SU-DHL-6 (cell line): ENCODE measurements at regions not wholly inside any gene's neighbourhood (a gene's known extent, or its start where the extent isn't known, plus 50 kb on each side); places are given as distances from the start of the nearest gene placed in this dataset.

Experiments
- H2AFZ ChIP-seq: fragments of 200-600 bp; sonication (generic); 2 replicates; pipeline ENCODE4 v1.6.1; 2014; ENCODE audit warnings: low read depth, mild to moderate bottlenecking, moderate library complexity, mixed read lengths, antibody characterized with exemption, low read length; ENCODE audit not compliant: severe bottlenecking
- H3F3A ChIP-seq: fragments of 200-600 bp; shearing (Covaris generic); 2 replicates; pipeline ENCODE4 v1.6.0; 2016; ENCODE audit warnings: antibody characterized with exemption, mild to moderate bottlenecking; ENCODE audit not compliant: insufficient read depth
- H3K27ac ChIP-seq: fragments of 200-600 bp; sonication (generic); 2 replicates; pipeline ENCODE4 v1.5.1; 2016; ENCODE audit warnings: low read depth, mild to moderate bottlenecking, low read length, moderate library complexity, mixed read lengths
- H3K27me3 ChIP-seq: fragments of 200-600 bp; sonication (generic), shearing (Covaris generic); 2 replicates; pipeline ENCODE4 v1.6.0; 2014; ENCODE audit warnings: mild to moderate bottlenecking, low read length
- H3K36me3 ChIP-seq: fragments of 200-600 bp; sonication (generic); 2 replicates; pipeline ENCODE4 v1.6.1; 2014; ENCODE audit warnings: mild to moderate bottlenecking, low read length, mixed read lengths
- H3K4me2 ChIP-seq: fragments of 300-600, 200-600 bp; shearing (Covaris generic), sonication (generic); 2 replicates; pipeline ENCODE4 v1.6.0; 2014; ENCODE audit warnings: low read length, low read depth, mild to moderate bottlenecking; ENCODE audit not compliant: poor library complexity, severe bottlenecking
- H3K4me3 ChIP-seq: fragments of 200-600 bp; sonication (generic); 2 replicates; pipeline ENCODE4 v1.5.1; 2014; ENCODE audit warnings: antibody characterized with exemption, low read length, mild to moderate bottlenecking, mixed read lengths; ENCODE audit not compliant: insufficient read depth, poor library complexity, severe bottlenecking
- H3K79me2 ChIP-seq: fragments of 200-600 bp; sonication (generic); 2 replicates; pipeline ENCODE4 v1.6.1; 2014; ENCODE audit warnings: mild to moderate bottlenecking, low read length, moderate library complexity; ENCODE audit not compliant: insufficient read depth
- H3K9ac ChIP-seq: fragments of 200-600 bp; sonication (generic); 2 replicates; pipeline ENCODE4 v1.7.0; 2014; ENCODE audit warnings: mild to moderate bottlenecking, low read length
- H3K9me2 ChIP-seq: fragments of 200-600 bp; sonication (generic); replicated peaks from 2 replicates; pipeline ENCODE4 v1.6.1; 2014; ENCODE audit warnings: low read length; ENCODE audit not compliant: insufficient read depth
- H3K9me3 ChIP-seq: fragments of 200-600 bp; sonication (generic); 2 replicates; pipeline ENCODE4 v1.6.1; 2014; ENCODE audit warnings: low read length, mixed read lengths; ENCODE audit not compliant: insufficient read depth
- H4K20me1 ChIP-seq: fragments of 200-600 bp; sonication (generic); 2 replicates; pipeline ENCODE4 v1.6.1; 2014; ENCODE audit warnings: low read depth, mild to moderate bottlenecking, antibody characterized with exemption, low read length, moderate library complexity, mixed read lengths
- EZH2phosphoT487 ChIP-seq: fragments of 200-600 bp; sonication (generic), shearing (Covaris generic); conservative IDR thresholded peaks from 2 replicates; pipeline ENCODE4 v1.6.1; 2018; ENCODE audit warnings: mild to moderate bottlenecking, antibody characterized with exemption, low read length, moderate library complexity, mixed read lengths
- TF ChIP-seq, protein P1 (sequence below): fragments of 200-600 bp; sonication (generic); IDR thresholded peaks from one replicate; pipeline ENCODE4 v1.5.1; 2017; ENCODE audit warnings: antibody characterized with exemption, mild to moderate bottlenecking, low read length, moderate library complexity; ENCODE audit not compliant: insufficient read depth, poor library complexity, severe bottlenecking

DNA sequence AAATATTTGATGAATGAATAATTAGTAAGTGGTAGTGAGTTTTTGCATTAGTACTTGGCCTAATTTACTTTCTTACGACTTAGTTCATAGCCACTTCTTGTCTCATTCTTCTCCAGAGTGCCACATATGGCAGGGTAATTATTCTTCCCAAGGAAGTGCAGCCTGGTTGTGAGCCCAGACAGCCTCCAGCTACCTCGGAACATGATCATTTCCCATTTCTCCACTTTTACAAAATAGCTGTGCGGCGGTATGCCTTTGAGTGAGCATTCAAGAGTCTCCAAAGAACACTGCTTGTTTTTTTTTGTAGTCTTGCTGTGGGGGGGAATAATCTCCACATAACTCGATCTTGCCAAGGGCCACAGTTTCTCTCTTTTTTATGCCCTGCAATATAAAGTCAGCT is 765.0 kb downstream of the HDGFL1 start:
- Histone ChIP-seq H3K36me3 (no peaks in the 10 kb centered on the region), H3K9me2 (no peaks in the 10 kb centered on the region), H2AFZ (no peak overlapping the region), H3K4me3 (no peak overlapping the region), H3K9ac (no peak overlapping the region), H3K27ac (no peak overlapping the region), H3F3A (no peaks in the 10 kb centered on the region), H3K79me2 (no peaks in the 10 kb centered on the region), H4K20me1 (no peaks in the 10 kb centered on the region), H3K4me2 (no peak overlapping the region), H3K27me3 (no peaks in the 10 kb centered on the region), H3K9me3 (no peaks in the 10 kb centered on the region)
- TF ChIP-seq EZH2phosphoT487 = no peak
- TF ChIP-seq, protein P1, sequence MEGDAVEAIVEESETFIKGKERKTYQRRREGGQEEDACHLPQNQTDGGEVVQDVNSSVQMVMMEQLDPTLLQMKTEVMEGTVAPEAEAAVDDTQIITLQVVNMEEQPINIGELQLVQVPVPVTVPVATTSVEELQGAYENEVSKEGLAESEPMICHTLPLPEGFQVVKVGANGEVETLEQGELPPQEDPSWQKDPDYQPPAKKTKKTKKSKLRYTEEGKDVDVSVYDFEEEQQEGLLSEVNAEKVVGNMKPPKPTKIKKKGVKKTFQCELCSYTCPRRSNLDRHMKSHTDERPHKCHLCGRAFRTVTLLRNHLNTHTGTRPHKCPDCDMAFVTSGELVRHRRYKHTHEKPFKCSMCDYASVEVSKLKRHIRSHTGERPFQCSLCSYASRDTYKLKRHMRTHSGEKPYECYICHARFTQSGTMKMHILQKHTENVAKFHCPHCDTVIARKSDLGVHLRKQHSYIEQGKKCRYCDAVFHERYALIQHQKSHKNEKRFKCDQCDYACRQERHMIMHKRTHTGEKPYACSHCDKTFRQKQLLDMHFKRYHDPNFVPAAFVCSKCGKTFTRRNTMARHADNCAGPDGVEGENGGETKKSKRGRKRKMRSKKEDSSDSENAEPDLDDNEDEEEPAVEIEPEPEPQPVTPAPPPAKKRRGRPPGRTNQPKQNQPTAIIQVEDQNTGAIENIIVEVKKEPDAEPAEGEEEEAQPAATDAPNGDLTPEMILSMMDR = no peak

DNA sequence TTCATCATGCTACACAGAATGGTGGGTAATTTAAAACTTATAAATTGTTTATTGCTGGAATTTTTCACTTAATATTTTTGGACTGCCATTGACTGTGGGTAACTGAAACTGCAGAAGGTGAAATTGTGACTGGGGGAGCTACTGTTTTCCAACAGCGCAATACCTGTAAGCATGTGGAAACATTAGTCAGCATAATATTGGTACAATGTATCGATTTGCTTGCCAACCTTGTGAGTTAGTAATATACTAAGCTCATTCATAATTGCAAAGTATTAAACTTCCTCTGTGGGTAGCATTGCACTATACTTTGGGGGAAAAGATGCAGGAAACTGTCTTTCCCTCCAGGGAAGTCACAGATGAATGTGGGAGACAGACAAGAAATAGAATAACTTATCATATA is 766.5 kb downstream of the HDGFL1 start:
- H3F3A ChIP-seq = no peaks in the 10 kb centered on the region
- no peaks in the 10 kb centered on the region for H4K20me1 ChIP-seq
- no peaks in the 10 kb centered on the region for H3K9me3 ChIP-seq
- no peak overlapping the region for H3K4me2 ChIP-seq
- no peak overlapping the region for H3K9ac ChIP-seq
- no peaks in the 10 kb centered on the region for H3K36me3 ChIP-seq
- H2AFZ ChIP-seq = no peak overlapping the region
- H3K9me2 ChIP-seq = no peaks in the 10 kb centered on the region
- H3K27ac ChIP-seq = no peak overlapping the region
- H3K27me3 ChIP-seq = no peaks in the 10 kb centered on the region
- no peaks in the 10 kb centered on the region for H3K79me2 ChIP-seq
- TF ChIP-seq, protein P1 = no peak
- no peak for TF ChIP-seq EZH2phosphoT487
- H3K4me3 ChIP-seq = no peak overlapping the region

DNA sequence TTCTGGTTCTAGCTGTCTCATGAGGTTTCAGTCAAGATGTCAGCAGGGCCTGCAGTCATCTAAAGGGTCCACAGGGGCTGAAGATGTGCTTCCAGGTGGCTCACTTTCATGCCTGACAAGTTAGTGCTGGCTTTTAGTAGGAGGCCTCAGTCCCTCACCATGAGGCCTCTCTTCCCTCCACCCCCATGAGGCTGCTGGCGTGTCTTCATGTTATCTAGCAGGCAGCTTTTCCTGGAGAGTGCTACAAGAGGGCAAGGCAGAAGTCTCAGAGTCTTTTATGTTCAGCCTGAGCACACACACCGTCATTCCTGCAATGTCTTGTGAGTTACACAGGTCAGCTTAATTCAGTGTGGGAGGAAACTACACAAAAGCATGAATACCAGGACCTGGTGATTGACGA is 769.9 kb downstream of the HDGFL1 start:
- TF ChIP-seq, protein P1 = no peak
- no peak for TF ChIP-seq EZH2phosphoT487
- H3K4me3 ChIP-seq = no peak overlapping the region

More for the DNA sequence above, 769.9 kb downstream of the HDGFL1 start:
- Histone ChIP-seq H3K9me3 (no peaks in the 10 kb centered on the region), H3K9me2 (no peaks in the 10 kb centered on the region), H3K27me3 (no peaks in the 10 kb centered on the region), H2AFZ (no peak overlapping the region), H3K9ac (no peak overlapping the region), H4K20me1 (no peaks in the 10 kb centered on the region), H3K36me3 (no peaks in the 10 kb centered on the region), H3K4me2 (no peak overlapping the region), H3F3A (no peaks in the 10 kb centered on the region), H3K27ac (no peak overlapping the region), H3K79me2 (no peaks in the 10 kb centered on the region)
